Activated CD8-positive, alpha-beta memory T cell treated with anti-CD3 and anti-CD28 coated beads for 36 hours (primary cell): ENCODE measurements at regions not wholly inside any gene's neighbourhood (a gene's known extent, or its start where the extent isn't known, plus 50 kb on each side); places are given as distances from the start of the nearest gene placed in this dataset.
"Not testable (repeated sequence)": the region's sequence is repeated elsewhere in the genome, so short reads cannot be mapped to it uniquely, and the experiment has no call there.

Source experiments
- CTCF ChIA-PET: fragments of 350-600 bp; sonication (Branson Sonifier 250); formaldehyde crosslinking; loops from one replicate; lab custom pipeline; 2021; ENCODE audit warnings: antibody characterized with exemption; lab: Charles Lee
- POLR2A ChIA-PET: fragments of 350-600 bp; sonication (Branson Sonifier 250); formaldehyde crosslinking; loops from one replicate; lab custom pipeline; 2021; ENCODE audit warnings: antibody characterized with exemption; lab: Charles Lee

- POLR2A ChIA-PET: not testable (repeated sequence)
Measured at GRCh38 chr1:215449147-215449546, 118.0 kb upstream of the KCTD3 start.

GRCh38 chr1:215453440-215453839 is 113.7 kb upstream of the KCTD3 start:
- ChIA-PET POLR2A (no interaction called here), CTCF (no interaction called here)

More at GRCh38 chr1:215449147-215449546, 118.0 kb upstream of the KCTD3 start:
- CTCF ChIA-PET: not testable (repeated sequence)

- CTCF ChIA-PET: no interaction called here
- POLR2A ChIA-PET: no interaction called here
Measured at GRCh38 chr1:215457213-215457612, 109.9 kb upstream of the KCTD3 start.

- POLR2A ChIA-PET: no interaction called here
- CTCF ChIA-PET: no interaction called here
Measured at GRCh38 chr1:215458104-215458503, 109.0 kb upstream of the KCTD3 start.

GRCh38 chr1:215458562-215458961 is 108.5 kb upstream of the KCTD3 start:
- CTCF ChIA-PET: no interaction called here
- POLR2A ChIA-PET: no interaction called here

- ChIA-PET CTCF (no interaction called here), POLR2A (no interaction called here)
Measured at GRCh38 chr1:215459136-215459535, 108.0 kb upstream of the KCTD3 start.

GRCh38 chr1:215466361-215466760 is 100.7 kb upstream of the KCTD3 start:
- POLR2A ChIA-PET: no interaction called here
- CTCF ChIA-PET: no interaction called here

- POLR2A ChIA-PET: no interaction called here
Measured at GRCh38 chr1:215471463-215471862, 95.6 kb upstream of the KCTD3 start.

GRCh38 chr1:215472723-215473122 is 94.4 kb upstream of the KCTD3 start:
- CTCF ChIA-PET: no interaction called here
- POLR2A ChIA-PET: no interaction called here

More at GRCh38 chr1:215471463-215471862, 95.6 kb upstream of the KCTD3 start:
- CTCF ChIA-PET: no interaction called here

GRCh38 chr1:215473943-215474342 is 93.2 kb upstream of the KCTD3 start:
- ChIA-PET POLR2A (no interaction called here), CTCF (no interaction called here)

- ChIA-PET POLR2A (no interaction called here), CTCF (no interaction called here)
Measured at GRCh38 chr1:215474940-215475339, 92.2 kb upstream of the KCTD3 start.

GRCh38 chr1:215475796-215476481 is 91.2 kb upstream of the KCTD3 start:
- ChIA-PET POLR2A (no interaction called here), CTCF (no interaction called here)

GRCh38 chr1:215476541-215476940 is 90.6 kb upstream of the KCTD3 start:
- POLR2A ChIA-PET: no interaction called here
- CTCF ChIA-PET: no interaction called here

- ChIA-PET POLR2A (no interaction called here), CTCF (no interaction called here)
Measured at GRCh38 chr1:215477632-215478031, 89.5 kb upstream of the KCTD3 start.

GRCh38 chr1:215479567-215479966 is 87.5 kb upstream of the KCTD3 start:
- ChIA-PET POLR2A (no interaction called here), CTCF (no interaction called here)

- POLR2A ChIA-PET: no interaction called here
- CTCF ChIA-PET: no interaction called here
Measured at GRCh38 chr1:215482079-215482478, 85.0 kb upstream of the KCTD3 start.

GRCh38 chr1:215484171-215484939 is 82.7 kb upstream of the KCTD3 start:
- CTCF ChIA-PET: no interaction called here

GRCh38 chr1:215487466-215487865 is 79.6 kb upstream of the KCTD3 start:
- ChIA-PET CTCF (no interaction called here), POLR2A (no interaction called here)

More at GRCh38 chr1:215484171-215484939, 82.7 kb upstream of the KCTD3 start:
- POLR2A ChIA-PET: interaction anchor here (0.6 kb wide), 1 partner anchor 805 kb away, joined by 4 read pairs; no protein-coding TSS in a partner anchor

- CTCF ChIA-PET: no interaction called here
- POLR2A ChIA-PET: no interaction called here
Measured at GRCh38 chr1:215488850-215489249, 78.3 kb upstream of the KCTD3 start.

GRCh38 chr1:215489771-215490565 is 77.1 kb upstream of the KCTD3 start:
- ChIA-PET POLR2A (no interaction called here), CTCF (no interaction called here)
